Activated CD4-positive, CD25-positive, alpha-beta regulatory T cell (primary cell): ENCODE measurements at regions not wholly inside any gene's neighbourhood (a gene's known extent, or its start where the extent isn't known, plus 50 kb on each side); places are given as distances from the start of the nearest gene placed in this dataset.
A peak's percentile ranks its signal among the peaks of the same experiment; 100 is the strongest.
"Not testable (repeated sequence)": the region's sequence is repeated elsewhere in the genome, so short reads cannot be mapped to it uniquely, and the experiment has no call there.

Source experiments
- DNase-seq, 4 experiments: peaks; one replicate each; lab custom pipeline; 2025; lab: John Stamatoyannopoulos, UW

DNA sequence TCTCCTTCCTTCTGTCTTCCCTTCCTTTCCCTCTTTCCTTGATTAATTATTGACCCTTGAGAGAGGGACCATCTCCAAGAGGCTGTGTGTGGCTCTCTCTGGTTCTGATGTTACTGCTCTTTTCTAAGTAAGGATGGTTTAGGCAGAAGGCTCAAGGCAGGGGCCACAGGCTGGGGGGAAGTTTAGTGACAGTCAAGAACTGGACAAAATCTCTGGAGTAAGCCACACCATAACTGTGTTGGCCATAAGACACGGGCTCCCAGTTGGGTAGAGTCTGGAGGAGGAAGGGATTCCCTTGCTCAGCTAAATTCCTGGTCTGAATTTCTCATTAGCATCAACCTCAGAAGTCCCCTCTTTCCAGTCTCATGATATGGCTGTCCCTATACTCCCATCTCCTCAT, 74.7 kb downstream of the BUD13 start:
- DNase-seq: no peak

DNA sequence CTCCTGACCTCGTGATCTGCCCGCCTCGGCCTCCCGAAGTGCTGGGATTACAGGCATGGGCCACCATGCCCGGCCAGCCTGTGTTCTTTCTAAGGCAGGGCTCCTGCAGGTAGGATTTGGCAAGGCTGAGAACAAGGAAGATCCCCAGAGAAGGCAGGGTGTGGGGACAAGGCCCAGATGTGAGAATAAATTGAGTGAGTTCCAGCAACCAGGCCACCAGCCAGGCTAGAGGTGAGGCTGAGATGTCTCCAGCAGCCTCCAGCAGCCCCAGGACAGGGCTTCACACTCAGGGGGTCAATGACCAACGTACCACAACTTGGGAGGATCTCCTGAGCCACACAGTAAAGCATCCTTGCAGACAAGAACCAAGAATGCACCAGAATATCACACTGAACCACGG, 75.1 kb downstream of the BUD13 start:
- DNase-seq: no peak

DNA sequence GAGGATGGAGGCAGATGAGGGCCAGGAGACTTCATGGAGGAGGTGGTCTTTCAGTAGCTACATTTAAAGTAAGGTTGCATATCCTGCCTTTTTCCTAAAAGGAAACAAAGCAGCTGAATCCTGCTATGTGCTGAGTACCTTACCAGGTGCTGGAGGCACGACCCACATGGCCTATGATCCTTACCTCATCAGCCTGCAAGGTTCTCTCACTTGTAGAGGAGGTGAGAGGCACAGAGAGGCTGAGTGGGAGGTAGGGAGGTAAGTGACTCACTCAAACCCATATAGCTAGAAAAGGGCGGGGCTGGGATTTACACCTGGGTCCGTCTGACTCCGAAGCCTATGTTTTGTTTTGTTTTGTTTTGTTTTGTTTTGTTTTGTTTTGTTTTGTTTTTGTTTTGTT, 75.8 kb downstream of the BUD13 start:
- DNase-seq: no peak

DNA sequence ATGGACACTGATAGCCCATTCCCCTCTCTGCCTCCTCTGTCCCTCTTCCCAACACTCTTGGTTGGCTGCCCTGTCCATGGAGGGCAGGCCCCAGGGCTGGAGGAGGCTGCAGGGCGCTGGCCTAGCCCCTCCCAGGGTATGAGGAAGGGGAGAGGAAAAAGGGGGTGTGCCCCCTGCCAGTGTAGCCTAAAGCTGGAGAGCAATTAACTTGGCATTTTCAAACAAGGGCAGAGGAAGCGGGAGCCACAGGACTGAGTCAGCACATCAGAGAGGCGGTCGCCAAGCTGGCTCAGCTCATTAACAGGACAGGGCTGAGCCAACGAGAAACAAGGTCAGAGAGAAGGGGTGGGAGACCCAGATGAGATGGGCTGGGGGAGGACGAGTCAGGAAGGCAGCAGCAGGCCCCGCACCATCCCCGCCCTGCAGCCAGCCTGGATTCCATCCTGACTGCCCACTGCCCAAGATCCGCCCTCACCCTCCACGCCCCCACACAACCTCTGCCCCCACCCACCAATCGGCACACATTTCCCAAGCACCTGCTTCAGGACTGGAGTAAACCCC, 76.3 kb downstream of the BUD13 start:
- DNase-seq: no peak

DNA sequence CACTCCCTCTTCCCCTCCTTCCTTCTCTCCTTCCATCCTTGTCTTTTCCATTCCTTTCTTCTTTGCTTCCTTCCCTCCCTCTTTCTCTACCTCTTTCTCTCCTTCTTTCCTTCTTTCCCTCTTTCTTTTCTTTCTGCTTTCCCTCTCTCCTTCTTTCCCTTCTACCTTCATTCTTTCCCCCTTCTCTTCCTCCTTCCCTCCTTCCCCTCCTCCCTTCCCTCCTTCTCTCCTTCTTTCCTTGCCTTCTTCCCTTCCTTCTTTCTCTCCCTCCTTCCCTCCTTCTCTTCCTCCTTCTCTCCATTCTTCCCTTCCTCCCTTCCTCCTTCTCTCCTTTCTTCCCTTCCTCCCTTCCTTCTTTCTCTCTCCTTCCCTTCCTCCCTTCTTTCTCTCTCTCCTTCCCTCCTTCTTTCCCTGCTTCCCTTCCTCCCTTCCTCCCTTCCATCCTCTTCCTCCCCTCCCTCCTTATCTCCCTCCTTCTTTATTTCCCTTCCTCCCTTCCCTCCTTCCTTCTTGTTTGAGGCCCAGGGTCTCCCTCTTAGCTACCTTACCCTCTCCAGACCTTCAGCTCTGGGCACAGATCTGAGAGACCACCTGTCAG, 77.0 kb downstream of the BUD13 start:
- no peak for DNase-seq

DNA sequence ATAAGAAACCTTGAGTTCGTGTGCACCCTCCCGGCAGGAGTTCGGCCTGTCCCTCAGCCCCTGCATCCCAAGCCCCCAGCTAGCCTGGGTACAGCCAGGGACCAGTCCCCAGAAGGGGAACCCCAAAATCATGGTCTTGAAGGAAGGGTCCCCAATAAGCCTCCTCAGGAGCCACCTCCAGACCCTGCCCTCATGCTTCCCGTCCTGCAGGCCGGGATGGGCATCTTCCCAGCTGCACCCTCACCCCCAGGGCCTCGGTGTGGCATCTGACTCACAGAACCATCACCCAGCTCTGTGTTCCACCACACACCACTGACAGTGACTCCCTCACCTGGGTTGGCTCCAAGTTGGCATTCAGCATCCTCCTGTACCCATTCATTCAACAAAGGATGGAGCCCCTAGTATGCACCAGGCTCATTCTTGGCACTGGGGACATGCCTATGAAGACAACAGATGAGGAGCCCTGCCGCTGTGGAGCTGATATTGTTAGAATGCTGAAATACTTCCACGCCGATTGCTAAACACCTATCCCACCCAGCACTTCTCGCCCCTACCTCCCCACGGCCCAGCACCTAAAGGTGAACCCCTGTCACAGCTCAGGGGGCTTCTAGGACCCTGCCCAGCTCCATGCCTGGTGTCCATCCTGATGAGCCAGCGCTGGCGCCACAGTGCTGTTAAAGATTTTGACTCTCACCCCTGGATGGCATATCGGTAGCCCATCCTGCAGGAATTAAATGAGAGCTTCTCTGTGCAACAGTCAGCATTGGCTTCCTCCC, 77.8 kb downstream of the BUD13 start:
- no peak for DNase-seq

DNA sequence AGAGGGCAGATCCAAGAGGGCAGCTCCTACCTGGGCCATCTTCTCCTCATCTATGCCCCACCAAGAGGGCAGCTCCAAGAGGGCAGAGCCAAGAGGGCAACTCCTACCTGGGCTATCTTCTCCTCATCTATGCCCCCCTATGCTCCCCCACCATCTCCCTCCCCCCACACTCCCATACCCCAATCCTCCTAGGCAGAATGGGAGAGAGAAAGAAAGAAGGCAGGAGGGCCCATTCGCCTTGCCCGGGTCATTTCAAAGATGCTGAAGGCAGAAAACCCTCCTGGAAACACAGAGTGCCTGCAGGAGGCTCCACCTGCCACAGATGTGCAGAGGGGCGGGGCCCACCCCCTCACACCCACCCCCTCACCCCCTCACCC, 78.5 kb downstream of the BUD13 start:
- no peak for DNase-seq

DNA sequence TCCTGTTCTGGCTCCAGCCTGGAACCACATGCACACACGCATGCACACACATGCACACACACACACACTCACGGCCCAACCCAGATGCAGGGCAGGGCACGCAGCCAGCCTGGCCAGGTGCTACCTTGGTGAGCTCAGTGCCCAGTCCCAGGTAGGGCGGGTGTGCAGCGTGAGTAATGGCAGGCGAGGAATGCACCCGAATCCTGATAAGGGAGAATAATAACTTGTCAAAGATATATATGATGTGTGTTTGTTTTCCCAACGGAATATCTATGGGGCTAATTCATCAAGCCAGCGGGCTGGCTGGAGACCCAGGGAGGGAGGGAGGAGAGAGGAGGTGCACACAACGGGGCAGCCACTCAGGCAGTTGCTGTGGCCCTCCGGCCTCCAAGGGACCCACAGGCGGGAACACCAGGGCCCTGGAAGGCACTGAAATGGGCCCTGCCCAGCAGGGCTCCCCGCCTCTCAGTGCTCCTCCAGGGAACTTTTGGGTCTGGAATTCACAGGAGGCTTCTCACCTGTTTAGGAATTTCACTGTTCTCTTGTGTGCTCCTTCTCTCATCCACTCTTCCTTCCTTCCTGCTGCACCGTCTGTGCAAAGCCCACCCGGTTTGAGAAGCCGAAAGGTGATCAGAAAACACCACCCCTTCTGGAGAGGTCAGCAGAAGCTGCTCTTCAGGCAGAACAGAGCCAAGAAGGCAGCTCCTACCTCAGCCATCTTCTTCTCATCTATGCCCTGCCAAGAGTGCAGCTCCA, 79.0 kb downstream of the BUD13 start:
- no peak for DNase-seq

DNA sequence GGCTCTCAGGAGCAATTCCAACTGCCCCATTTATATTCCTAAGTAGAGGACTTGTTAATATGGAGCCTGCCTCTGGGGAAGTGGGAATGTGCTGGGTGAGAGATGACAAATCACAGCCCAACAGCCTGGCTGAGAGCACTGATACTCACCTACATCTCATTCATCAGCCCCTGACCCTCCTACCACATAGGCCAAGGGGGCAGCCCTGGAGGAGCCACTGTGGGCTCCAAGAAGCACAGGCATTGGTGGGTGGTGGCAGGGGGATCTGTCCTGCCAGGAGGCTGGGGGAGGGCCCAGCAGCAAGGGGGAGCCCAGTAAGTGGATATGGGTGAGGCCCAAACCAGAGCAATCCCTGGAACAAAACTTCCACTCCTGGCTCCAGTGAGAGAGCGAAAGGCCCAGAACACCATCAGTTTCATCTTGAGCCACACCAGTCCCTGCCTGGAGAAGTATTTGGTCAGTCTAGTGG, 79.7 kb downstream of the BUD13 start:
- no peak for DNase-seq

DNA sequence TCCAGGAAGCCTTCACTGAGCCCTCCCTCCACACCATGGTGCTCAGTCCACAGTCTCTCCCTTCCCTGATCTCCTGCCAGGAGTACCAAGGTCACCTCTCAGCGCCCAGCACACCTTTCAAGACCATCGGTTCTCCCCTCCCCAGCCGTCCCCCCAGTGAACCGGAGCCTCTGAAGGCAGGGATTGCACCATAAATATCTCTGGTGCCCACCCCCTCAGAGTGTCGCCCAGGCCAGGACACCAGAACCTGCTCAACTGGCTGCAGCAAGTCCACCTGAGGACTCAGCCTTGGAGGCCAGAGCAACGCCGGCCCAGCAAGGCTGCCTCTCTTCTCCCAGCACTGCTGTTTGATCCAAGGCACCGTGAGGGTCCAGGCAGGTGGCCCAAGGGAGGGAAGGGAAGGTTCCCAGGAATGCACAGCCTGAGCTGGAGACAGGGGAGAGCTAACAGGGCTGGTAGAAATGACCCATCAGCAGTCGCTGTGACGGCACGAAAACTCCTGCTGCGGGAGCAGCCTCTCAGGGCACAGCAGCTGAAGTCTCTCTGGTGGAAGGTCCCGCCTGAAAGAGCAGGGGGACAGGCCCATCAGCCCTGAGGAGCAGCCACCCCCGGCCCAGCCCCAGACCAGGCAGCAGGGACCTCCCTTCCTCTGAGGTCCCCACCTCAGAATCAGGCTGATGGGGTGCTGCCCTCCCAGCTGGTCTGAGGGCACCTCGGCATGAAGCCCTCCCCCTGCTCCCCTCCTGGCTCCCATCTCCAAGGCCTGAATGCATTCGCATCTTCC, 80.3 kb downstream of the BUD13 start:
- no peak for DNase-seq

DNA sequence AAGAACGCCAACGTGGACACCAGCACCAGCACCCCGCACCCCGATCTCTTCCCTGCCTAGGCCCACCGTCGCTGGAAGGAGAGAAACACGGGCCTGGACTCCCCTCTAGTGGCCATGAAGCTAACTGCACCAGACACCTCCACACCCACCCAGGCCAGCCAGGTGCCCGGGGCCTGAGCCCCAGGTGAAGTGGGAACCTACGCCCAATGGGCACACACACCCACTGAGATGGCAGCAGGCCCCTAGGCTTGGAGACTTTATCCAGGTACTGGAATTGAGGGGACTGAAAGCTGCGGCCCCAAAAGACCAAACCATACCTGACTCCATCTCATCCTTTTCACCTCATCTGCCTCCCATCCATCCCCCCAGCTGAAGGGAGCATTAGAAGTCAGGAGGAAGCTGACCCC, 81.0 kb downstream of the BUD13 start:
- peak in 3 of 4 experiments; percentile 17 to 28 (median 28) for DNase-seq

DNA sequence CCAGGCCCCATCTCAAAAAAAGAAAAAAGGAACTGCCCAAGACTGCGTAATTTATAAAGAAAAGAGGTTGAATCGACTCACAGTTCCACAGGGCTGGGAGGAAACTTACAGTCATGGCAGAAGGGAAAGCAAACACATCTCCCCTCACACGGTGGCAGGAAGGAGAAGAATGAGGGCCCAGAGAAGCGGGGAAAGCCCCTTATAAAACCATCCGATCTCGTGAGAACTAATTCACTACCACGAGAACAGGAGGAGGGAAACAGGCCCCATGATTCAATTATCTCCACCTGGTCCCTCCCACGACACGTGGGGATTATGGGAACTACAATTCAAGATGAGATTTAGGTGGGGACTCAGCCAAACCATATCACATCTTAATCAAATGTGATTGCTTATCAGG, 82.2 kb downstream of the BUD13 start:
- DNase-seq: no peak

DNA sequence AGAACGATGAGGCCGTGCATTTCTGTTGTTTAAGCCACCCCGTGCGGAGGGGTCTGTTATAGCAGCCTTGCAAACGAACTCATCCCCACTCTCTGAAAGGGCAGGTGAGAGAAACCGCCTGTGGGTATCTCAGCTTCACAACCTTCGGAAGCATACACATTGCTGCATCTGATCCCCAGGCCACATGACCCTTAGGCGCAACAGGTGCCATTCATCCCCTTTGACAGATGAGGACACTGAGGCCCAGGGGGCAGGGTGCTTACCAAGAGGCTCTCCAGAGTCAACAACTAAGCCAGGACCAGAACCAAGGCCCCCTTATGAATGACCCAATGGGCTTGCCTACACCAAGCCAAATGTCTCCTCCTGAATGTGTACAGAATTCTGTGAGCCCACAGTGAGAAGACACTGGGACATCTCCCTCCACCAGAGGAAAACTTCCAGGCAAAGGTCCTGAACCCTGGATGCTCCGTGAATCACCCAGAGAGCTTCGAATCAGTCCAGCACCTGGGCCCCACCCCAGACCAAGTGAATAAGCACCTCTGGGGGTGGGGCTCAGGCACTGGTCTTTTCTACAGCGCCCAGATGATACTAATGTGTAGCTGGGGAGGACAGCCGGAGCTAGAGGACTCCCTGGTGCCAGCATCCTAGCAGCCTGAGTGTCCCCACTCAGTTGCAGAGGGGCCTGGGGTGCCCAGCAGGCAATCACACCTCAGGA, 83.2 kb downstream of the BUD13 start:
- no peak for DNase-seq

DNA sequence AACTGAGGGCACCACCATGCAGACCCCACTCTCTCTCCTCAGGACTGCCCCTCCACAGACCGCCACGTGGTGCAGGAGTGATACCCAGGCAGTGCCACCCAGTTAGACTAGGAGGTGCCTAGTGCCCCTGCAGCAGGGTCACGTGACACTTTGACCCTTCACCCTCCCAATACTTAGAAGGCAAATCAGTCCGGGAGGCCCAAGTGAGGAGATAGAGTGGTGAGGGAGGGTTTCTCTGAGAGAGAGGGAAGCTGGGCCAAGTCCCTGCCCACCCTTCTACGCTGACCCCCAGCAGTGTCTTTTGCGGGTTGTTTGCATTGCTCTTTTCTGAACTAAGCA, 84.6 kb downstream of the BUD13 start:
- no peak for DNase-seq

DNA sequence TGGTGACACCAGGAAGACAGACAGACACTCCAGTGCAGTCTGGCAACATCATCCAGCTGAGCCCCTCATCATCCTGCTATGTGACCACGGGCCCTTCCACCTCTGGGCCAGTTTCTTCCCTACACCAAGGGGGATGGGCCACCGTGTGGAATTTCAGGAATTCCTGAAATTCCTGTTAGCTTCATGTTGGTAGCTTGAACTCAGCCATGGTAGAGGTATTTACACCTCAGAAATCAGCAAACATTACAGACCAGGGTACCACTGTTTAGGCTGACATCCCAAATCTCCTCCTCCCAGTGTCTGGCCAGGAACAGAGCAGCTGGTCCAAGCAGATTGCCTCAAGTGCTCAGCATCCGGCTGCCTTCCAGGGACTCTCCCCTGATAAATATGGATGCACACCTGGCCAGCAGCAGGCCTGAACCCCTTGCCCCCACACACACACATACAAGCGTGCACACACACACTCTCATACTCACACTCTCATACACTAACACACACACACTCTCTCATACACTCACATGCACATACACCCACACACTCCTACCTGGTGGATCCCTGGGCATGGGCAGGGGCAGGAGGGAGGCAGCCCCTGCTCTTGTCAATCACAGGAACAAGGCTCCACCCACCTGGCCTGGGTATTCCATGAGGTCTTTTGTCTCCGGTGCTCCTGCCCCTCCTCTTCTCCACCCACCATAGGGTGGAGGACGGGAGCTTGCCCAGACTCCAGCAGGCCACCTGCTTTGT, 85.2 kb downstream of the BUD13 start:
- no peak for DNase-seq

DNA sequence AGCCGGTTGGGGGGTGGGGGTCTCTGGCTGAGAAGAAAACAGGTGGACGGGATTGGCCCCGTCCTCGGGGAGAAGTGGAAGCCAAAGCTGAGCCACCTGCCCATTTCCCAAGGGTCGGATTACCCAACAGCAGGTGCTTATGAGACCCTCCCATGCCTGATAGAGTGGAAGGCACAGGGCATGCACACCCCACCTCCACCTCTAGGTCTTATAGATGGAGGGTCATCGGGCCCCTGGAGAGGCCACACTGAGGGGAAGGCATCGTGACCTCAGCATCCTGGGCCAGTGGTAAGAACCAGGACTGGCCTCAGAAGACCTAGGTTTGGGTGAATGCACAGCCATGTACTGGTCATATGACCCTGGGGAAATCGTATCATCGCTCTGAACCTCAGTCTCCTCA, 85.9 kb downstream of the BUD13 start:
- DNase-seq: no peak

DNA sequence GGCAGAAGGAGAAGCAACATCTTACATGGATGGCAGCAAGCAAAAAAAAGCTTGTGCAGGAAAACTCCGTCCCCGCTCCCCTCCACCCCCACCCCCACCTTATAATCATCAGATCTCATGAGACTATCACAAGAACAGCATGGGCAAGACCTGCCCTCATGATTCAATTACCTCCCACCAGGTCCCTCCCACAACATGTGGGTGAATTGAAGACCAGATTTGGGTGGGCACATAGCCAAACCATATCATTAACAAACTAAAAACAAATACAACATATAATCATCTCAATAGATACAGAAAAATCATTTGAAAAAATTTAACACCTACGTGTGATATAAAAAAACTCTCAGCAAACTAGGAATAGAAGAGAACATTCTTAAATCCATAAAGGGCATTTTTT, 88.8 kb downstream of the BUD13 start:
- DNase-seq: no peak

DNA sequence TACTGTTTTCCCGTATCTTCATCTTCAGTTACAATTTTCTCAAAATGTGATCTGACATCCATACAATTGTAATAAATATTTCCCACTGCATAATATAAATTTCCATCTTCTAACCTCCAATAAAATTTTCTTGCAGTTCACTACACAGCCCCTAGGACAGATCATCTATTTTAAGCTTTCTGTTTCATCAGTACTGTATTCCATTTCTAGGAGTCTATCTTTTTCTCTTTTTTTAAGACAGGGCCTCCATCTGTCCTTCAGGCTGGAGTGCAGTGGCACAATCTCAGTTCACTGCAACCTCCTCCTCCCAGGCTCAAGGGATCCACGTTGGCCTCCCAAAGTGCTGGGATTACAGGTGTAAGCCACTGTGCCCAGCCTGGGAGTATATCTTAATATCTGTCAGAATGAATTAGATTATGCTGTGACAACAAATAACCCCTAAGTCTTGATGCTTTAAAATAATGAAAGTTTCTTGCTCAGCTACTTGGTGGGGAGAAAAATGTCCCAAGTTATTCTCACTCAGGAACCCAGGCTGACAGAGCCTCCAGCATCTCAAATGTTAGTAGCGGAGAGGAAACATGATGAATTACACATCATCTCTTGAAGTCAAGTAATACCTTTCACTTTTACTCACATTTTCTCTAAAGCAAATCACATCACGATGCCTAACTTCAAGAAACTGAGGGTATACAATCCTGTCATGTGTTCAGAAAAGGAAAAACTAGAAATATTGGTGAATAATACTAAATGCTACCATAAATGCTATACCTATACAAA, 92.2 kb downstream of the BUD13 start:
- DNase-seq: no peak

DNA sequence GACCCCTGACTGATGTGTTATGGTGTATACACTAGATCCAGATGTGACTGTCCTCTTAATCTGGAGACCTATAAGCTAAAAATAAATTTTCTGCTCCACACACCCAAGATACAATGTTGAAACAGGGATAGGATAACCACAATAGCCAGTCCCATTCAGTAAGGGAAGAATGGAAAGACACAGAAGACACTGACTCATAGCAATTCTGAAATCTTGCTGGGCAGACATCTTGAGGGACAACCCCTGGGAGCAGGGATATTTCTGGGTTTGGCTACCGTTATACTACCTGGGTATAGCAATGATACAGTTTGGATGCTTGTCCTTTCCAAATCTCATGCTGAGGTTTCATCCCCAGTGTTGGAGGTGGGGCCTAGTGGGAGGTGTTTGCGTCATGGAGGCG, 93.9 kb downstream of the BUD13 start:
- no peak for DNase-seq

DNA sequence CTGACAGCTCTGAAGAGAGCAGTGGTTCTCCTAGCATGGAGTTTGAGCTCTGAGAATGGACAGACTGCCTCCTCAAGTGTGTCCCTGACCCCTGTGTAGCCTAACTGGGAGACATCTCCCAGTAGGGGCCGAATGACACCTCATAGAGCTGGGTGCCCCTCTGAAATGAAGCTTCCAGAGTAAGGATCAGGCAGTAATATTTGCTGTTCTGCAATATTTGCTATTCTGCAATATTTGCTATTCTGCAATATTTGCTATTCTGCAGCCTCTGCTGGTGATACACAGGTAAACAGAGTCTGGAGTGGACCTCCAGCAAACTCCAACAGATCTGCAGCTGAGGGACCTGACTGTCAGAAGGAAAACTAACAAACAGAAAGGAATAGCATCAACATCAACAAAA, 105.5 kb downstream of the BUD13 start:
- not testable (repeated sequence) for DNase-seq
